ENCODE measurements at regions not wholly inside any gene's neighbourhood (a gene's known extent, or its start where the extent isn't known, plus 50 kb on each side); places are given as distances from the start of the nearest gene placed in this dataset.
A peak's percentile ranks its signal among the peaks of the same experiment; 100 is the strongest.

DNA sequence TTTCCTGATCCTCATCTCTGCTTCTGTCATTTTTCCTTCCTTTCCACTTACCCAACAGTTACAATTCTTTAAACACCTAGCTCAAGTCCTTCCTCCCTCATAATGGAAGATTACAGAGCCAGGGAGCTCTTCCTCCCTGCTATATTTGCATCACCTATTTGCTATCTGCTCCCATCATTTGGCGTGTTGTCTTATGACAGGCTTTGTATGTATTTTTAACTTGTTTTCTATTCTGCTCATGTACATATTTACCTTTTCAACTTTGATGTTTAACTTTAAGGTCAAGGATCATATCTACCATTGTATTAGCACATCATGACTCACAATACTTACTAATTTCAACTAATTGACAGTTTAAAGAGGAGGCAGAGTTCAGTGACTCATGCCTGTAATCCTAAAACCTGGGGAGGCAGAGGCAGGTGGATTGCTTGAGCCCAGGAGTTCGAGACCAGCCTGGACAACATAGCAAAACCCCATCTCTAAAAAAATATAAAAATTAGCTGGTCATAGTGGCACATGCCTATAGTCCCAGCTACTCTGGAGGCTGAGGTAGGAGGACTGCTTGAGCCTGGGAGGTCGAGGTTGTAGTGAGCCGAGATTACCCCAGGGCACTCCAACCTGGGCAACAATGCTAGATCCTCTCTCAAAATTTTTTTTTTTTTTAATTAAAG, 92.5 kb upstream of the FOXN2 start (continued):
- TF ChIP-seq, protein P1, sequence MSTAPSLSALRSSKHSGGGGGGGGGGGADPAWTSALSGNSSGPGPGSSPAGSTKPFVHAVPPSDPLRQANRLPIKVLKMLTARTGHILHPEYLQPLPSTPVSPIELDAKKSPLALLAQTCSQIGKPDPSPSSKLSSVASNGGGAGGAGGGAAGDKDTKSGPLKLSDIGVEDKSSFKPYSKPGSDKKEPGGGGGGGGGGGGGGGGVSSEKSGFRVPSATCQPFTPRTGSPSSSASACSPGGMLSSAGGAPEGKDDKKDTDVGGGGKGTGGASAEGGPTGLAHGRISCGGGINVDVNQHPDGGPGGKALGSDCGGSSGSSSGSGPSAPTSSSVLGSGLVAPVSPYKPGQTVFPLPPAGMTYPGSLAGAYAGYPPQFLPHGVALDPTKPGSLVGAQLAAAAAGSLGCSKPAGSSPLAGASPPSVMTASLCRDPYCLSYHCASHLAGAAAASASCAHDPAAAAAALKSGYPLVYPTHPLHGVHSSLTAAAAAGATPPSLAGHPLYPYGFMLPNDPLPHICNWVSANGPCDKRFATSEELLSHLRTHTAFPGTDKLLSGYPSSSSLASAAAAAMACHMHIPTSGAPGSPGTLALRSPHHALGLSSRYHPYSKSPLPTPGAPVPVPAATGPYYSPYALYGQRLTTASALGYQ (CRISPR knock-in tag; IDR thresholded peaks at IDR 0.05), result peak; percentile 100
- TF ChIP-seq ZNF781 (CRISPR knock-in tag; IDR thresholded peaks at IDR 0.05; ENCODE audit: borderline replicate concordance, not compliant biosample characterization) (peak; percentile 37), MAFK (conservative IDR thresholded peaks at IDR 0.05 in 1 of 2, IDR thresholded peaks at IDR 0.05 in 1 of 2; ENCODE audit: low read length in 2 of 2) (0 out of 4 replicates have a peak, but pooled peaks of 1 of the 2 experiments have one; percentile 2), ZNF629 (CRISPR knock-in tag; conservative IDR thresholded peaks at IDR 0.05) (peak; percentile 69), MXD4 (CRISPR knock-in tag; IDR thresholded peaks at IDR 0.05) (peak; percentile 77; the same call in 1 of the 2 replicates), ZNF850 (CRISPR knock-in tag; conservative IDR thresholded peaks at IDR 0.05) (peak; percentile 82; the same call in 1 of the 2 replicates), ZBTB3 (CRISPR knock-in tag; IDR thresholded peaks at IDR 0.05; ENCODE audit: borderline replicate concordance, low read depth) (no peak; the same call in 1 of the 2 replicates), ZNF678 (CRISPR knock-in tag; IDR thresholded peaks at IDR 0.05) (no peak; the same call in 1 of the 2 replicates), KAT8 (CRISPR knock-in tag; IDR thresholded peaks at IDR 0.05) (peak; percentile 89), GZF1 (CRISPR knock-in tag; IDR thresholded peaks at IDR 0.05) (no peak), AGO2 (optimal IDR thresholded peaks at IDR 0.05; ENCODE audit: low read depth, low read length) (no peak), KDM2A (CRISPR knock-in tag; IDR thresholded peaks at IDR 0.05; ENCODE audit: borderline replicate concordance, low read depth) (peak; percentile 46; the same call in 1 of the 2 replicates), ZSCAN29 (CRISPR knock-in tag; conservative IDR thresholded peaks at IDR 0.05) (peak; percentile 87; the same call in 1 of the 2 replicates), PRMT3 (CRISPR knock-in tag; IDR thresholded peaks at IDR 0.05; ENCODE audit: borderline replicate concordance, low read depth) (no peak), CEBPG (CRISPR knock-in tag; IDR thresholded peaks at IDR 0.05) (peak; percentile 97), ESRRA (CRISPR knock-in tag; IDR thresholded peaks at IDR 0.05; ENCODE audit: low read depth) (peak; percentile 69)
- TF ChIP-seq, protein P2, sequence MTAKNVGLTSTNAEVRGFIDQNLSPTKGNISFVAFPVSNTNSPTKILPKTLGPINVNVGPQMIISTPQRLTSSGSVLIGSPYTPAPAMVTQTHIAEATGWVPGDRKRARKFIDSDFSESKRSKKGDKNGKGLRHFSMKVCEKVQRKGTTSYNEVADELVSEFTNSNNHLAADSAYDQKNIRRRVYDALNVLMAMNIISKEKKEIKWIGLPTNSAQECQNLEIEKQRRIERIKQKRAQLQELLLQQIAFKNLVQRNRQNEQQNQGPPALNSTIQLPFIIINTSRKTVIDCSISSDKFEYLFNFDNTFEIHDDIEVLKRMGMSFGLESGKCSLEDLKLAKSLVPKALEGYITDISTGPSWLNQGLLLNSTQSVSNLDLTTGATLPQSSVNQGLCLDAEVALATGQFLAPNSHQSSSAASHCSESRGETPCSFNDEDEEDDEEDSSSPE (CRISPR knock-in tag; IDR thresholded peaks at IDR 0.05), result peak; percentile 51
- TF ChIP-seq, protein P3, sequence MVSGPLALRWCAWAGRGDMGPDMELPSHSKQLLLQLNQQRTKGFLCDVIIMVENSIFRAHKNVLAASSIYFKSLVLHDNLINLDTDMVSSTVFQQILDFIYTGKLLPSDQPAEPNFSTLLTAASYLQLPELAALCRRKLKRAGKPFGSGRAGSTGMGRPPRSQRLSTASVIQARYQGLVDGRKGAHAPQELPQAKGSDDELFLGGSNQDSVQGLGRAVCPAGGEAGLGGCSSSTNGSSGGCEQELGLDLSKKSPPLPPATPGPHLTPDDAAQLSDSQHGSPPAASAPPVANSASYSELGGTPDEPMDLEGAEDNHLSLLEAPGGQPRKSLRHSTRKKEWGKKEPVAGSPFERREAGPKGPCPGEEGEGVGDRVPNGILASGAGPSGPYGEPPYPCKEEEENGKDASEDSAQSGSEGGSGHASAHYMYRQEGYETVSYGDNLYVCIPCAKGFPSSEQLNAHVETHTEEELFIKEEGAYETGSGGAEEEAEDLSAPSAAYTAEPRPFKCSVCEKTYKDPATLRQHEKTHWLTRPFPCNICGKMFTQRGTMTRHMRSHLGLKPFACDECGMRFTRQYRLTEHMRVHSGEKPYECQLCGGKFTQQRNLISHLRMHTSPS (CRISPR knock-in tag; IDR thresholded peaks at IDR 0.05; ENCODE audit: low read depth), result no peak
- TF ChIP-seq, protein P4, sequence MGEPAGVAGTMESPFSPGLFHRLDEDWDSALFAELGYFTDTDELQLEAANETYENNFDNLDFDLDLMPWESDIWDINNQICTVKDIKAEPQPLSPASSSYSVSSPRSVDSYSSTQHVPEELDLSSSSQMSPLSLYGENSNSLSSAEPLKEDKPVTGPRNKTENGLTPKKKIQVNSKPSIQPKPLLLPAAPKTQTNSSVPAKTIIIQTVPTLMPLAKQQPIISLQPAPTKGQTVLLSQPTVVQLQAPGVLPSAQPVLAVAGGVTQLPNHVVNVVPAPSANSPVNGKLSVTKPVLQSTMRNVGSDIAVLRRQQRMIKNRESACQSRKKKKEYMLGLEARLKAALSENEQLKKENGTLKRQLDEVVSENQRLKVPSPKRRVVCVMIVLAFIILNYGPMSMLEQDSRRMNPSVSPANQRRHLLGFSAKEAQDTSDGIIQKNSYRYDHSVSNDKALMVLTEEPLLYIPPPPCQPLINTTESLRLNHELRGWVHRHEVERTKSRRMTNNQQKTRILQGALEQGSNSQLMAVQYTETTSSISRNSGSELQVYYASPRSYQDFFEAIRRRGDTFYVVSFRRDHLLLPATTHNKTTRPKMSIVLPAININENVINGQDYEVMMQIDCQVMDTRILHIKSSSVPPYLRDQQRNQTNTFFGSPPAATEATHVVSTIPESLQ (CRISPR knock-in tag; conservative IDR thresholded peaks at IDR 0.05), result peak; percentile 78; the same call in 1 of the 2 replicates
- TF ChIP-seq, protein P5, sequence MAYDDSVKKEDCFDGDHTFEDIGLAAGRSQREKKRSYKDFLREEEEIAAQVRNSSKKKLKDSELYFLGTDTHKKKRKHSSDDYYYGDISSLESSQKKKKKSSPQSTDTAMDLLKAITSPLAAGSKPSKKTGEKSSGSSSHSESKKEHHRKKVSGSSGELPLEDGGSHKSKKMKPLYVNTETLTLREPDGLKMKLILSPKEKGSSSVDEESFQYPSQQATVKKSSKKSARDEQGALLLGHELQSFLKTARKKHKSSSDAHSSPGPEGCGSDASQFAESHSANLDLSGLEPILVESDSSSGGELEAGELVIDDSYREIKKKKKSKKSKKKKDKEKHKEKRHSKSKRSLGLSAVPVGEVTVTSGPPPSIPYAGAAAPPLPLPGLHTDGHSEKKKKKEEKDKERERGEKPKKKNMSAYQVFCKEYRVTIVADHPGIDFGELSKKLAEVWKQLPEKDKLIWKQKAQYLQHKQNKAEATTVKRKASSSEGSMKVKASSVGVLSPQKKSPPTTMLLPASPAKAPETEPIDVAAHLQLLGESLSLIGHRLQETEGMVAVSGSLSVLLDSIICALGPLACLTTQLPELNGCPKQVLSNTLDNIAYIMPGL (CRISPR knock-in tag; IDR thresholded peaks at IDR 0.05; ENCODE audit: borderline replicate concordance in 1 of 2, low read depth in 1 of 2), result peak in 1 of 2 experiments; percentile 81; a peak in 1 of 4 replicates
